AG04449 (cell line): ENCODE measurements at regions not wholly inside any gene's neighbourhood (a gene's known extent, or its start where the extent isn't known, plus 50 kb on each side); places are given as distances from the start of the nearest gene placed in this dataset.

Source experiments
- CTCF ChIA-PET: fragments of 350-600 bp; formaldehyde crosslinking; extraction: SDS; loops from one replicate; lab custom pipeline; 2021; ENCODE audit warnings: antibody characterized with exemption; lab: Yijun Ruan, JAX
- POLR2A ChIA-PET: fragments of 400-600, 350-600 bp; formaldehyde crosslinking; extraction: SDS; loops from one replicate; lab custom pipeline; 2020; ENCODE audit warnings: antibody characterized with exemption, inconsistent platforms; lab: Yijun Ruan, JAX
- DNase-seq: peaks from one replicate; pipeline ENCODE4 v3.0.0-alpha.2; 2010; ENCODE audit warnings: low read depth, low spot score
- H3K4me3 ChIP-seq: 2 replicates; pipeline ENCODE4 v1.5.1; 2011; ENCODE audit warnings: low read depth, mild to moderate bottlenecking, control low read depth, low read length
- CTCF ChIP-seq: IDR thresholded peaks from one replicate; pipeline ENCODE4 v1.5.1; 2011; ENCODE audit warnings: mild to moderate bottlenecking, moderate library complexity, low read length, control low read depth, inconsistent platforms; ENCODE audit not compliant: insufficient read depth; ENCODE audit errors: missing control alignments

GRCh38 chr18:77666613-77667012 lies 417.0 kb downstream of the GALR1 start:
- DNase-seq = no peak
- POLR2A ChIA-PET = no interaction called here
- TF ChIP-seq CTCF = no peak
- H3K4me3 ChIP-seq = no peak overlapping the region
- CTCF ChIA-PET = no interaction called here

- no peak for TF ChIP-seq CTCF
- H3K4me3 ChIP-seq = no peak overlapping the region
- CTCF ChIA-PET = no interaction called here
- DNase-seq = no peak
- POLR2A ChIA-PET = no interaction called here
Observed at GRCh38 chr18:77668219-77668618, 418.6 kb downstream of the GALR1 start.

GRCh38 chr18:77669331-77669730 lies 419.7 kb downstream of the GALR1 start:
- no peak overlapping the region for H3K4me3 ChIP-seq
- ChIA-PET POLR2A (no interaction called here), CTCF (no interaction called here)
- DNase-seq = no peak
- no peak for TF ChIP-seq CTCF

- TF ChIP-seq CTCF = no peak
- CTCF ChIA-PET = no interaction called here
- POLR2A ChIA-PET = no interaction called here
- no peak for DNase-seq
- no peak overlapping the region for H3K4me3 ChIP-seq
Observed at GRCh38 chr18:77671456-77672167, 422.0 kb downstream of the GALR1 start.

GRCh38 chr18:77676910-77677309 lies 427.3 kb downstream of the GALR1 start:
- CTCF ChIA-PET = no interaction called here
- no peak overlapping the region for H3K4me3 ChIP-seq
- TF ChIP-seq CTCF = no peak
- no peak for DNase-seq
- POLR2A ChIA-PET = no interaction called here

- no peak for DNase-seq
- POLR2A ChIA-PET = no interaction called here
- CTCF ChIA-PET = no interaction called here
- TF ChIP-seq CTCF = no peak
- H3K4me3 ChIP-seq = no peak overlapping the region
Observed at GRCh38 chr18:77677536-77677935, 427.9 kb downstream of the GALR1 start.
